Endometrium (tissue), 2 donors: ENCODE measurements at regions not wholly inside any gene's neighbourhood (a gene's known extent, or its start where the extent isn't known, plus 50 kb on each side); places are given as distances from the start of the nearest gene placed in this dataset.

Experiments
- FAIRE-seq: peaks from 2 replicates; lab custom pipeline; 2012; peaks lifted over from hg19 to GRCh38; lab: Jason Lieb, UNC
- donor health status: control.
- donor health status: control.

DNA sequence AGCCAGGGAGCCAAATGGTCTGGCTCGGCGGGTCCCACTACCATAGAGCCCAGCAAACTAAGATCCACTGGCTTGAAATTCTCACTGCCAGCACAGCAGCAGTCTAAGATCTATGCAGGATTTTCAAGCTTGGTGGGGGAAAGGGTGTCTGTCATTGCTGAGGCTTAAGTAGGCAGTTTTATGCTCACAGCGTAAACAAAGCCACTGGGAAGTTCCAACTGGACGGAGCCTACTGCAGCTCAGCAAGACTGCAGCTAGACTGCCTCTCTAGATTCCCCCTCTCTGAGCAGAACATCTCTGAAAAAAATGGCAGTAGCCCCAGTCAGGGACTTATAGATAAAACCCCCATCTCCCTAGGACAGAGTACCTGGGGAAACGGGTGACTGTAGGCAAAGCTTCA, 277.6 kb upstream of the PHF14 start:
- no peak for FAIRE-seq

DNA sequence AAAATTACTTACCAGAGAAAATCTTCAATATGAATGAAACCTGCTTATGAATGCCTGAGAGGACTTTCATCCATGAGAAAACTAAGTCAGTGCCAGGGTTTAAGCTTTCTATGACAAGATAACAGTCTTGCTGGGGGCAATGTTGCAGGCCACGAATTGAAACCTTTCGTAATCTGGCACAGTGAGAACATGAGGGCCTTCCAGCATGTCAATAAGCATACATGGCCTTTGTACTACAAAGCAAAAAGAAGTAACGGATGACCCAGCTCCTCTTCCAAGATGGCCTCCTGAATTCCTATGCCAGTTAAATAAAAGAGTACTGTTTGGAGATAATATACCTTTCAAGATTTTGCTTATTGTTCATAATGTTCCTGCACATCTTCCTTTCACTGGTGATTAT, 270.6 kb upstream of the PHF14 start:
- FAIRE-seq, result no peak

DNA sequence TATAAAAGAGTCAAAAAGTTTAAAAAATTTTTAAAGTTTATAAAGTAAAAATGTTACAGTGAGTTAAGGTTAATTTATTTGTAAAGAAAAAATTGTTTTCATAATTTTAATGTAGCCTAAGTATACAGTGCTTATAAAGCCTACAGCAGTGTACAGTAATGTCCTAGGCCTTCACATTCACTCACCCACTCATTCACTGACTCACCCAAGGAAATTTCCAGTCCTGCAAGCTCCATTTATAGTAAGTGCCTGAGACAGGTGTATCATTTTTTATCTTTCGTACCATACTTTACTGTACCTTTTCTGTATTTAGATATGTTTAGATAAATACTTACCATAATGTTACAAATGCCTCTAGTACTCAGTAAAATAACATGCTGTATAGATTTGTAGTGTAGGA, 269.7 kb upstream of the PHF14 start:
- FAIRE-seq, result no peak

DNA sequence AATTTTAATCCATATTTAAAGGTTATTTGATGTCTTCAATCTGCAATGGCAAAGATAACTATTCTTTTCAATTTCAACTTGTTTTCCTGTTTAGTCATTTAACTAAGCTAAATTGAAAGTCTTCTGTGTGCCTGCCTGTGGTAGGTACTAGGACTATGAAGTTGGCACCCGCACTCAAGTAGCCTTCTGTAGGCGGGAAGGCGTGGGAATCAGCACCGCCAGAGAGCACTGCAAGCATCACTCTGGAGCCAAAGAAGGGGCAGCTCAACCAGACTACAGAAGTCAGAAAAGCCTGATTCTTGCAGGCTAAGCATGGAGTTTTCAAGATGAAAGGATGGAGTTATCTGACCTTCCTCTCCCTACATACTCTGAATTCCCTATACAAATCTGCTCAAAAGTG, 269.0 kb upstream of the PHF14 start:
- FAIRE-seq, result no peak

DNA sequence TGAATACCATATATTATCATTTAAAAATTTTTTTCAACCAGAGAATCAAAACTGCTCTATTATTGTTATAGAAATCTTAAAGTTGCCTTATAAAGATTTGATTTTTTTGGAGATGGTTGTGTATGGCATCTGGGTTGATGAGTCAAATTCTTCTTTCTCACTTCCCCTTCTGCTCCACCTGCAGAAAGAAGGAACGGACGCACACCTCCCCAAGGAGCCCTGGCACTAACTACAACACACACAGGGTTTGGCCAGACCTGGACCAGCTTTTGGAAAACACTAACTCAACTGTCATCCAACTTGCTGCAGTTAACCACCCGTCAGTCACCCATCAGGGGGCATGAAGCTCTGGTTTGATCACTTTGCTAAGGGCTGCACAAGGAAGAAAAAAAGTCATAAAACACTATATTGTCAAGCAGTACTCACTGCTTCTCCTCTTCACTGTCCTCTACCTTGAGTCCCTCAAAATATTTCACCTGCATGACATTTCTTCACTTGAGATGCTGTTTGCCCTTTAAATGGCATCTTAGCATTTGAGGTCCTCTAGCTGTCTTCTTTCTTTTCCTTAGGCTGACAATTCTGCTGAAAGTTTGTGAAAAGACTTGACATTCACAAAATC, 266.7 kb upstream of the PHF14 start:
- no peak for FAIRE-seq

DNA sequence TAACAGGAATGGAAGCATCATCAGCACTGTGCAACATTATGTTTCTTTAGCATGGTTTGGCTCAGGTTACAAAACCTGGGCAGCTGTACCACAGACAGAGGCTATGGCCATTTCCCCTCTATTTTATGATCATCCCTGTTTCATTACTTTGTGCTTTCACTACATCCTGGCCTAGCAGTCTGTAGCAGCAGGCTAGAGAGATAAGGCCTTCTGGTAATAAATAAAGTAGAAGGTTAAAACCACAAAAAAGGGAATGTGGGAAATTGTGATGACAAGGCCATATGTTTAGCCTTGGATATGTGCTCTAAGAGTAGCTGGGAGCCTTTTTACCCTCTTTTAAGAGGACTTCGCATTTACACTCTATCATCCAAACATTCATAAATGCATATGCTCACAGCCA, 266.2 kb upstream of the PHF14 start:
- no peak for FAIRE-seq

DNA sequence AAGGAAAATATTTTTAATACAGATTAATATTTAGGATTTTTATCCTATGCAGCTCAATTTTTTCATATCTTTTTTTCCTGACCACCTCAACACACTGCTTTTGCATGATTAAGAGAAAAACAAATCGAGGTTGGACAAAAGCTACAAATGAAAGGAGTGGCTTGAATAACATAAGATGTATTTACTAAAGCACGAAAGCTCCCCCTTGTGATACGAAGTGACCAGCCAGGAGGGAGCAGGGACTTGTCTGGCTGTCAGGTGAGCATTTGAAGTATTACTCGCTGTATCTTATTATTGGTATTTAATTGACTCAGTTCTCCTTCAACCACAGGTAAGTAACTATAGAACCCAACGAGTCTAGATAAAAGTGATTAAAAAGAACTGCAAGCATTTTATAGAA, 265.2 kb upstream of the PHF14 start:
- no peak for FAIRE-seq

DNA sequence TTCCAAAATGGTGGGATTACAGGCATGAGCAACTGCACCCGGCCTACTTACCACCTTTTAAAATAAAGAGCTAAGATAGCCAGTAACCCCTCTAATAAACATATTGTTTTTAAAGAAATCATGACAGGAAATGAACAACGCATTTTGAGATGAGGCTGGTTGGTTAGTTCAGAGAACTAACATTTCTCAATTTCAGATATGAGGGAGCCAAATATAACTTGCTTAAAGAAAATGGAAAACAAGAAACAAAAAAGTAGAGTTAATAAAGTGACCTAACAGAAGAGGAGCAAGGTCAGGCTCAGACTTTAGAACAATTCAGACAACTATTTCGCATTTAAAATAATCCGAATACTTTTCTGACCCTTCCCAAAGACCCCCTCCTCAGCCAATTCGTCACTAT, 254.9 kb upstream of the PHF14 start:
- FAIRE-seq, result no peak

DNA sequence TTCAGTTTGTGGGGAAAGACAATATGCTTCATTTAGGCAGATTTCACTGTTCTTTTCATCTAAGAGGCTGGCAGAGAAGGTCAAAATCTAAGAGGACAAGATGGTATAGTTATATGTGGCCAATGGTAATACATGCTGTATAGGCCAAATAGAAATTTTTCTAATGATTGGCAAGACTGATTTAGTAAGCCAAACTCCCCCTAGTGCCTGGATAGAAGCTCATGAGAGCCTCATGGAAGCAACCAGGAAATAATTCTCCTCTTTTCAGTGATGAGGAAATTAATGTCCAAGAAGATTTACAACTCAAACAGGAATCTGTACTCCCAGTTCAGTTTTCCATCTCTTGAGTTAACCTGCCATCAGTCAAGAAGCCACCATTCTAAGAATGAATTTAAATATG, 253.6 kb upstream of the PHF14 start:
- no peak for FAIRE-seq

DNA sequence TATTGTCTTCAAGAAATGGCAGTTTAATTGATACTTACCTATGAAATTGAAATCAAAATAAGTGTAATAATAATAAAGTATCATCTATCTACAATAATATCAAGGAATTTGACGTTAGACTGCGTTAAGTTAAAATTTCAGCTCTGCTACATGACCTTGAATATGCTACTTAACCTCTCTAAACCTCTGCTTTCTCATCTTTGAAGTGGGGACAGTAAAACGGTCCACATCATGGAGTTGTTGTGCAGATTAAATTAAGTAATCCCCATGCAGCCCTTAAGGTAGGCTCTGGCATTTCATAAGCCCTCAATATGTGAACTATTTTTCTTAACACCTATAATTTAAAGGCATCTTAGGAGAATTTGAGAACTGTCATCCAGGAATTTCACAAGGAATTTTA, 252.4 kb upstream of the PHF14 start:
- no peak for FAIRE-seq

DNA sequence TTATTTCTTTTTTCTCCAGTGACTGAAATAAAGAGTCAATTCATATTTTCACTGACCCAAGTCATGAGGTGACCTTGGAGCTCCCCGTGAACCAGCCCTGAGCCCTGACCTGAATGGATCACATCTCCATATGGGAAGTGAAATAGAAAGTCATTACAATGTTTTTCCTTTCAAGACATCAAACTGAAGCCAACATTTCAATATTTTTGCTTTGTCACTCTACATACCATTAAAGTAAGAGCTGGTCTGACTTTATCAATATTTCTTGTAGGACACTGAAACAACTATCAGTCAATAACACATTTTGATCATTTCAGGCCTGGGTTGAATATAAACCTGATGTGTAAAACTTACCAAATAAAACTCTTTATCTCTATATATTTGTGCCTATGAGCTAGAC, 249.8 kb upstream of the PHF14 start:
- no peak for FAIRE-seq

DNA sequence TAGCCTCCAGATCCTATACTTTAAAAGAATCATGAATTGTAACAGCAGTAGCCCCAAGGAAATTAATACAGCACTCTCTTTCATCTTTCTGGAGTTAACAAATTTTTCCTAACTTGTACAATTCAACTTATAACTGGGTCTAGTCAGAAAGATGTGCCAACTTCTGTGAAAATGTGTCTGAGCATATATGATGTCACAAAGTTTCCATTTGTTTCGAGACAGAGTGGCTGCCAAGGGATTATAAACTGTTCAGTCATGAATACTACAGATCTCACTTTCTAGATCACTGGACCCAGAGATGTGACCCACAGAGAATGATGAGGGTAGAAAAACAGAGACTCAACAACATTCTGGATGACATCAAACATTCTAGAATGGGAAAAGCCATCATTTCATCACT, 249.2 kb upstream of the PHF14 start:
- FAIRE-seq, result no peak

DNA sequence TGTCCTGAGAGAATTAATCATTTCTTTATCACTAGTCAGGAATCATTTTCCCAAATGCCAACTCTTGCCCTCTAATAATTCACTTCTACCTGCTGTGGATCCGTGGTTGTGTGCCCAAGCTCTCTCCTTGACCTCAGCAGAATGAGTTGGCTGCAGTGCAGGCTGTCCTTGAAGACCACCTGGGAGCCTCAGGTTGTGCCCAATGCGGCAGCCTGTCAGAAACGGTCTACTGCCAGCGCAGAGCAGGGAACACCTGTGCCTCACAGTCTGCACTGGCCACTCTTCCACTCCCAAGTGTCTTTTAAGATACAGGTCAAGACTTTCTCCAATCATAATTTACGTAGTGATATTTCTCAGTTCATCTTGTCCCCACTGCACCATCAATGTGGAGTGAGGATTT, 246.0 kb upstream of the PHF14 start:
- no peak for FAIRE-seq

DNA sequence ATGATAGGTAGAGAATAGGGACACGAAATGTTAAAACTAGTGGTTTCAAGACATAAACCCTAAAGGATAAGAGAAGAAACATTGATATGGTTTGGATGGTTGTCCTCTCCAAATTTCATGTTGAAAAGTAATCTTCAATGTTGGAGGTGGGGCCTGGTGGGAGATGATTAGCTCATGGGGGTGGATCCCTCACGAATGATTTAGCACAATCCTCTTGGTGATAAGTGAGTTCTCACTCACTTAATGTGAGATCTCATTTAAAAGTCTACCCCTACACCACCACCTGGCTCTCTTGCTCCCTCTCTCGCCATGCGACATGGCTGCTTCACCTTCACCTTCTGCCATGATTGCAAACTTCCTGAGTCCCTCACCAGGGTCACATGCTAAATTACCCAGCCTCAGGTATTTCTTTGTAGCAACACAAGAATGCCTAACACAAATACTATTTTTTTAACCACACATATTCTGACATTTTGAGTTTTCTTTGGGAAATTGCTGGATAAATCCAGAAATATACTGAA, 242.4 kb upstream of the PHF14 start:
- FAIRE-seq, result no peak

DNA sequence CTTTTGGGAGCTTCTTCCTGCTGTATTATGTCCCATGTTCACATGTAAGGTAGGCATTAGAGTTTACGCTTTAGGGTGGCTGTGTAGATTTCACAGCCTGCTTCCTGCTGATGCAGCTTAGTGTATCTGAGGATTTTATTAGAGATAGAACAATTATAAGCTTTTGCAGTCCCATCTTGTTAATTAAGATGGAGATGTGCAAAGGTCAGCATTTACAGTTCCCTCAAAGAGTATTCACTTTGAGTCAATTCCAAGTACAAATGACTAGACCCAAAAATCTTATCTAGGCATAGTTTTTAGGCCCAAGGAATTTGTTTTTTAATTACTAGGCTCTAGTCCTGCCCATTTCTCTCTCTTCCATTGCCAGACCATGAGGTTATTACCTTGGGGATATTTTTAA, 239.9 kb upstream of the PHF14 start:
- FAIRE-seq, result no peak

DNA sequence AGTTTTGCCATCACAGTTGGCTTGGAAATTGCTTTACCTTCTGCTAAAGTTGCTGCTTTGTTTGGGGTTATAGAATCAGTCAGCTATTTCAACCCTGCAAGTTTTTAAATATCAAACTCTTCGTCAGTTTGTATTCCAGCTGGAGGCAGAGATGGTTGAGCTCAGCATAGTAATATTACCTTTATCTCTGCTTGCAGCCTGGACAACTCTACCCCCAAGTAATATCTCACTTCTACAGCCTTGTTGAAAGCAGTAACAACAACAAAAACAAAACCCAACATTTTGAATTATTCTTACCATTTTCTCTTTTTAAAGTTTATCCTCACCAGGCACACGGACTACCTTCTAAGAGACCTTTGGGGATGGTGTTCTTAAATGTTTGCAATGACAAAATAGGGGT, 239.1 kb upstream of the PHF14 start:
- no peak for FAIRE-seq

DNA sequence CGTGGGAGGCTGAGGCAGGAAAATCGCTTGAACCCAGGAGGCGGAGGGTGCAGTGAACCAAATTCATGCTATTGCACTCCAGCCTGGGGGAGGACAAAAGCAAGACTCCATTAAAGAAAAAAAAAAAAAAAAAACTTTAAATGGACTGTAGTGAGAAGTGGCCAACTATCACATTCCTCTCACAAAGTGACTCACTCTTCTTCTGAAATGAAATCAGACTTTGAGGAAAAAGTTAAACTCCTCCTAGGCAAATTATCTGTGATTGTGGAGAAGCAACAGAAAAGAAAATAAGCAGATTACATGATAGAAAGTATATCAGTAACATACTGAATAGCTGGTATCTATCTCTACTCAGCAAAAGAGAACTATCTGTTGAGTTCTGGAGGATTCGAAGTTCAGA, 234.3 kb upstream of the PHF14 start:
- no peak for FAIRE-seq

DNA sequence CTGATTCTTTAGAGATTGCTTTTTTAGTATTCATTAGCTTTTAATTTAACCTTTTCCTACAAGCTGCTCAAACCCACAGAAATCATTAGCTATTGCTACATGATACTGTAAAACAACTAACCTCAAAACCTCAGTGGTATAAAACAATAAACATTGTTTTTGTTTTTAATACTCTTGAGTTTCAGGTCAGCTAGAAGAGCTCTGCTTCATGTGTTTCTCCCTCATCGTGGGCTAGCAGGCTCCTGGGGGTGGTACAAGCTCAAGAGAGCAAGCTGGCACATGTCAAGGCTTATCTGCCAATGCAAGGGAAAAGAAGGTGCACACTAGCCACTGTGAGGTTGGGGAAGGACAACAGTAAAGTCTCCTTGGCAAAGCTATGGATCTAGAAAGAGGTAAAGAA, 232.9 kb upstream of the PHF14 start:
- FAIRE-seq, result no peak

DNA sequence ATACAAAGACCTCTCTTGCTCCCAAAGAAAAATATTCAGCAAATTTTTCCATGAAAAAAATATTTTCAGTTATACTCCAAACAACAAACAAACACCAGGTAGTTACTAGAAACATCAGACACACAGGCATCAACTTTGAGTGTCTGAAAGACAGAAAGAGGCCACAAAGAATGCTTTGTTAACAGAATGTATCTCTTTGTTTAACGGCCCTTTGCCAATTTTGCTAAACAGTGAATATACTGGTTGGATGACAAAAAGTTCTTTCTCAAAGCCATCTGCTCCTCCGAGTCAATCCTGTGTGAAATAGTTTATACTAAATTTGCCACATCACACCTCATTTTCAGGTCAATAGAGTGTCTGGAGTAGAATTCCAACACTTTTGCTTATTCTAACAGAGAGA, 216.7 kb upstream of the PHF14 start:
- no peak for FAIRE-seq

DNA sequence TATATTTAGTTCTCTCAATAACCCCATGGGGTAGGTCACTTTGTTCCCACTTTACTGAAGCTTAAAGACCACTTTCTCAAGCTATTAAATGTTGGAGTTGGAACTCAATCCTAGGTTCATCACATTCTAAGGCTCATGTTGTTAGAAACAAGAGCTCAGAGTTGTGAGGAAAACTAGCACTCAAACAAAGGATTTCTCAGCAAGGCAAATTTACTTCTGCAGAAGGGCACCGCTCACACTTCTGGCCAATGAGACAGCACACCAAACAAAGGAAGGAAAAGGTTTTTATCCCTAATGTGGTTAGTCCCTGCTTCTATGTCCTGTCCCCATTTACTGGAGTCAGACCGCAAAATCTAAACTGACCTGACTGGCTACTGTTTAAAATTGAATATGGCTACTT, 214.6 kb upstream of the PHF14 start:
- no peak for FAIRE-seq

DNA sequence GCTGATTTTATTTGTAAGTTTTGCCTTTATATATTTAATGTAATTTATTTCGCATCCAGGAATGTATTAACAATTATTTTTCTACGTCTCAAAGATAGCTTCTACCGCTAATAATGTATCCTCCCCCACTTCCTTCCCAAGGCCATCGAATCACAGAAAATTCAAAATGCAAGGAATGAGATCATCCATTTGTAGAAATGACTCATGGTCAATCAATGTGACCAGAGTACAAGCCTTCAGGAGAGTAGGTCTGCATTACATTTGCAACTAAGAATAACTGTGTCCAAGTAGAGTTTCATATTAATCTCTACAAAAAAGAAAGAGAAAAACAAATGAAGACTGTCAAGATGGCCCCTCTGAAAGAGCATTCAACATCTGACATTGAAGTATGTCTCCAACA, 205.9 kb upstream of the PHF14 start:
- FAIRE-seq, result no peak

DNA sequence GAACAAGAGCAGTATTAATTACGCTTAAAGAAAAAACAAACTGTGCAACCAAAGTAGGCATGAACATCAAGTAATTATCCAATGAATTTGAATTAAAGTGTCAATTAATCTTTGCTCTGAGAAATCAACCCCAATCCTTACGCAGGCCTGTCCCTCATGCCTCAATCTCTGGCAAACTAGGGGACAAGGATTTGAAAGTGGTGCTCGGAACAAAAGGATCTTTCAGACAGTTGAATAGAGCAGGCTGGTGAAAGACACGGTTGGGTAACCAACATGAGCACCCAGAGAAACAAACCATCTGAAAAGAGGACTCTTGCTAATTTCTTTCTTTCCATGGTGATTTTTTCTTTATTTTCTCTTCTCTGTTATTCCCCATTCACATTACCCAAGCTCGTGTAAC, 203.5 kb upstream of the PHF14 start:
- no peak for FAIRE-seq

DNA sequence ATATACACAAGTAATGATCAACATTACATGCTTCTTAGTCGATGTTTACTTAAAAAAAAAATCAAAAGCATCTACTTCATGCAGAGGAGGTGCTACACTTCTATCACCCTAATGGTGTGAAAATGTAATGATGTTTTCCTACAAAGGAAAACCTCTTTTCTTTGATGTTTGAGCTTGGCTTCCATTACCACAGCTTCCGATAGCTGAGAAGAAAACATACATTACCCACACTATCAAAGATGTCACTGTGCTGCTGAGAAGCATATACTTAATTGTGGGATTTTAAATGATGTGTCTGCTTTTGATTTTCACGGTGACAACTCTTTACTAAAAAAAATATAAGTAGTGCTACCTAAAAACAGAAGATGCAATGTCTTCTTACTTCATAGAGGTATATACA, 200.2 kb upstream of the PHF14 start:
- no peak for FAIRE-seq

DNA sequence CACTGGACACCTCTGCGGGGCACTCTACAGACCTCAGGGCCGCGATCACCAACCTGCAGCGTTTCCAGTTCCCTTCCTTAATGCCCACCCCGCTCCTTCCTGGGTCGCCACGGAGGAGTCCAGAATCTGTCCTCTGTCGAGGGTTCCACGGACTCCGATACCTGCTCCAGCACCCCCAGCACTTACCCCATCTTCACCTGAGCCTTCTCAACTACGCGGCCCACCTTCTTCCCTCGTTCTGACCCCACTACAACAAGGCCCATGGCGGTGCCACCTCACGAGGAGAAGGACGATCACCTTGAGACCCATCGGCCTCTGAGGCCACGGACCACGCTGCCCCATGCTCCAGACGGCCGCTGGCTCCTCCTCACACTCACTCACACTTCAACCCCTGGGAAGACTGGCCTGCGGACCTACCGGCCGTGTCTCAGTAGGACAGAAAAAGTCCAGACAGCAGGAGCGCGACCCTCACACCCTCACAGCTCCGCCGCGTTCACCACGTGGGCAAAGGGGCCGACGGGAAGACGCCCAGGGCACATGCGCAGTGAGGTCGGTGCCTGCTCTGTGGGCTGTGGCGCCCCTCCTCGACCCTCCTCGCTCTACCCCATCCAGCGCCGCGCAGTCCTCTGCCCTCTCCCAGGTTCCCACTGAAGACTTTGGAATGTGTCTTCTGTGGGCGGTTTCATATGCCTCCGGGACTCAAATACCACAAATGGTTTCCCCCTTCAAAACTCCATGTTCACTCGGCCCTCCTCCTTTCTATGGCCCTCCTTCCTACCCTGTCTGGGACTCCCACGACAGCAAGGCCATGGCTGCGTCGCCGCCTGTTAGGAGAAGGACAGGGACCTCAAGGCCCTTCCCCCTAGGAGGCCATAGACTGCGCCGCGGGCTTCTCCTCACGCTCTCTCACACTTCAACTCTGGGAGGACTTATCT, 193.9 kb upstream of the PHF14 start:
- no peak for FAIRE-seq
